Daoy (cell line): ENCODE measurements at regions not wholly inside any gene's neighbourhood (a gene's known extent, or its start where the extent isn't known, plus 50 kb on each side); places are given as distances from the start of the nearest gene placed in this dataset.
"Not testable (repeated sequence)": the region's sequence is repeated elsewhere in the genome, so short reads cannot be mapped to it uniquely, and the experiment has no call there.

ENCODE experiments used
- DNase-seq: peaks from one replicate; pipeline ENCODE4 v3.0.0-alpha.2; 2015; ENCODE audit warnings: low read depth

- not testable (repeated sequence) for DNase-seq
Measured at GRCh38 chr17:18546514-18547398, 70.2 kb downstream of the LGALS9C start.

GRCh38 chr17:18557086-18557485 lies 80.5 kb downstream of the LGALS9C start:
- DNase-seq: not testable (repeated sequence)

- peak; percentile 4 for DNase-seq
Measured at GRCh38 chr17:18563381-18564098, 80.7 kb downstream of the TBC1D28 start.

- peak; percentile 41 for DNase-seq
Measured at GRCh38 chr17:18564099-18564448, 80.1 kb downstream of the TBC1D28 start.

GRCh38 chr17:18568108-18568995 lies 75.8 kb downstream of the TBC1D28 start:
- DNase-seq: not testable (repeated sequence)

GRCh38 chr17:18569489-18569913 lies 74.7 kb downstream of the TBC1D28 start:
- peak; percentile 5 for DNase-seq

GRCh38 chr17:18572536-18572935 lies 71.7 kb downstream of the TBC1D28 start:
- not testable (repeated sequence) for DNase-seq

GRCh38 chr17:18574137-18574536 lies 70.1 kb downstream of the TBC1D28 start:
- not testable (repeated sequence) for DNase-seq
